HCT116 (cell line): ENCODE measurements at regions not wholly inside any gene's neighbourhood (a gene's known extent, or its start where the extent isn't known, plus 50 kb on each side); places are given as distances from the start of the nearest gene placed in this dataset.

Experiments
- EZH2 ChIP-seq: fragments of 200-600 bp; sonication (generic); IDR thresholded peaks from 2 replicates; pipeline ENCODE4 v1.6.1; 2017; ENCODE audit warnings: antibody characterized with exemption, mixed run types
- FOSL1 ChIP-seq: IDR thresholded peaks from 2 replicates; pipeline ENCODE4 v1.6.1; 2012; ENCODE audit warnings: low read depth
- JUND ChIP-seq: IDR thresholded peaks from 2 replicates; pipeline ENCODE4 v1.6.1; 2012
- POLR2A ChIP-seq: IDR thresholded peaks from 2 replicates; pipeline ENCODE4 v1.7.0; 2011; ENCODE audit warnings: borderline replicate concordance; ENCODE audit not compliant: insufficient read depth, insufficient read length; ENCODE audit errors: extremely low read depth
- POLR2AphosphoS5 ChIP-seq: IDR thresholded peaks from 2 replicates; pipeline ENCODE4 v1.6.1; 2011; ENCODE audit warnings: mild to moderate bottlenecking, low read depth, low read length, moderate library complexity
- RAD21 ChIP-seq: IDR thresholded peaks from 2 replicates; pipeline ENCODE4 v1.6.1; 2012; ENCODE audit warnings: low read depth, mild to moderate bottlenecking
- TCF7L2 ChIP-seq: IDR thresholded peaks from 2 replicates; pipeline ENCODE4 v1.7.0; 2011; ENCODE audit warnings: borderline replicate concordance, inconsistent platforms; ENCODE audit not compliant: insufficient read depth, insufficient read length; ENCODE audit errors: extremely low read depth
- YY1 ChIP-seq: IDR thresholded peaks from 2 replicates; pipeline ENCODE4 v1.6.1; 2011; ENCODE audit warnings: low read length, low read depth, moderate library complexity, mild to moderate bottlenecking; ENCODE audit not compliant: insufficient replicate concordance; ENCODE audit errors: extremely low read depth
- ZNF274 ChIP-seq: fragments of 200-500 bp; sonication (Bioruptor generic); IDR thresholded peaks from 2 replicates; pipeline ENCODE4 v1.6.1; 2014; ENCODE audit warnings: mild to moderate bottlenecking, low read depth, low read length, inconsistent platforms
- TF ChIP-seq, protein P1 (sequence below): IDR thresholded peaks from 2 replicates; pipeline ENCODE4 v1.6.1; 2012; ENCODE audit warnings: low read depth
- TF ChIP-seq, protein P2 (sequence below), 3 experiments: fragments of 200-600 bp in 1 of 3; sonication (generic) in 1 of 3; IDR thresholded peaks in 2 of 3; conservative IDR thresholded peaks in 1 of 3; 2 replicates each; pipeline ENCODE4 v1.5.1; 2012 to 2017; ENCODE audit warnings: low read depth in 2 of 3, low read length in 2 of 3, antibody characterized with exemption in 1 of 3, borderline replicate concordance in 1 of 3, control low read depth in 1 of 3, mild to moderate bottlenecking in 1 of 3, mixed read lengths in 1 of 3, mixed run types in 1 of 3, moderate library complexity in 1 of 3; ENCODE audit not compliant: insufficient read depth in 1 of 3
- TF ChIP-seq, protein P3 (sequence below): IDR thresholded peaks from 2 replicates; pipeline ENCODE4 v1.6.1; 2012

DNA sequence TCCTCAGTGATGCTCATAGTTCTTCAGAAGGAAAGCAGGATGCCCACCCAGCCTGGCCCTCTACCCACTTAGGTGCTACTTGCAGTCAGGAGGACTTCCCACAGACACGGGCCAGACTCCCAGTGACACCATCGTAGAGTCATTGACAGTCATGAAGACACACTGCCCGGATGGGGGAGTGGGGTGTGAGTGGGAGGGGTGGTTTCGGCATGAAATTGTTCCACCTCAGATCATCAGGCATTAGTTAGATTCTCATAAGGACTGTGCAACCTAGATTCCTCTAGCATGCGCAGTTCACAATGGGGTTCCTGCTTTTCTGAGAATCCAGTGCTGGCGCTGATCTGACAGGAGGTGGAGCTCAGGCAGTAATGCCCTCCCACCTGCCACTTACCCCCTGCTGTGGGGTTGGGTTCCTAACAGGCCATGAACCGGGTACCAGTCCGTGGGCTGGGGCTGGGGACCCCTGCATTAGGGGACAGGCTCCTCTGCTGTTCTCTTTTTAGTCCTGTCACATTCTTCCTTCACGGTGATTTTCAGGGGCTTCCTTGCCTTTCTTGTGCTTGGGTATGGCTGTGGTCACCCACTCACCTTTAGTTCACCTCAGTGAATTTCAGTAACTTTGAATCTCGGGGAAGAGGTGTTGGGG lies 88.2 kb upstream of the ANKRD55 start:
- TF ChIP-seq TCF7L2 (no peak), POLR2A (no peak), POLR2AphosphoS5 (no peak), RAD21 (no peak), EZH2 (no peak), FOSL1 (no peak), ZNF274 (no peak), JUND (no peak), YY1 (no peak)
- TF ChIP-seq, protein P1, sequence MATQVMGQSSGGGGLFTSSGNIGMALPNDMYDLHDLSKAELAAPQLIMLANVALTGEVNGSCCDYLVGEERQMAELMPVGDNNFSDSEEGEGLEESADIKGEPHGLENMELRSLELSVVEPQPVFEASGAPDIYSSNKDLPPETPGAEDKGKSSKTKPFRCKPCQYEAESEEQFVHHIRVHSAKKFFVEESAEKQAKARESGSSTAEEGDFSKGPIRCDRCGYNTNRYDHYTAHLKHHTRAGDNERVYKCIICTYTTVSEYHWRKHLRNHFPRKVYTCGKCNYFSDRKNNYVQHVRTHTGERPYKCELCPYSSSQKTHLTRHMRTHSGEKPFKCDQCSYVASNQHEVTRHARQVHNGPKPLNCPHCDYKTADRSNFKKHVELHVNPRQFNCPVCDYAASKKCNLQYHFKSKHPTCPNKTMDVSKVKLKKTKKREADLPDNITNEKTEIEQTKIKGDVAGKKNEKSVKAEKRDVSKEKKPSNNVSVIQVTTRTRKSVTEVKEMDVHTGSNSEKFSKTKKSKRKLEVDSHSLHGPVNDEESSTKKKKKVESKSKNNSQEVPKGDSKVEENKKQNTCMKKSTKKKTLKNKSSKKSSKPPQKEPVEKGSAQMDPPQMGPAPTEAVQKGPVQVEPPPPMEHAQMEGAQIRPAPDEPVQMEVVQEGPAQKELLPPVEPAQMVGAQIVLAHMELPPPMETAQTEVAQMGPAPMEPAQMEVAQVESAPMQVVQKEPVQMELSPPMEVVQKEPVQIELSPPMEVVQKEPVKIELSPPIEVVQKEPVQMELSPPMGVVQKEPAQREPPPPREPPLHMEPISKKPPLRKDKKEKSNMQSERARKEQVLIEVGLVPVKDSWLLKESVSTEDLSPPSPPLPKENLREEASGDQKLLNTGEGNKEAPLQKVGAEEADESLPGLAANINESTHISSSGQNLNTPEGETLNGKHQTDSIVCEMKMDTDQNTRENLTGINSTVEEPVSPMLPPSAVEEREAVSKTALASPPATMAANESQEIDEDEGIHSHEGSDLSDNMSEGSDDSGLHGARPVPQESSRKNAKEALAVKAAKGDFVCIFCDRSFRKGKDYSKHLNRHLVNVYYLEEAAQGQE: no peak
- TF ChIP-seq, protein P2, sequence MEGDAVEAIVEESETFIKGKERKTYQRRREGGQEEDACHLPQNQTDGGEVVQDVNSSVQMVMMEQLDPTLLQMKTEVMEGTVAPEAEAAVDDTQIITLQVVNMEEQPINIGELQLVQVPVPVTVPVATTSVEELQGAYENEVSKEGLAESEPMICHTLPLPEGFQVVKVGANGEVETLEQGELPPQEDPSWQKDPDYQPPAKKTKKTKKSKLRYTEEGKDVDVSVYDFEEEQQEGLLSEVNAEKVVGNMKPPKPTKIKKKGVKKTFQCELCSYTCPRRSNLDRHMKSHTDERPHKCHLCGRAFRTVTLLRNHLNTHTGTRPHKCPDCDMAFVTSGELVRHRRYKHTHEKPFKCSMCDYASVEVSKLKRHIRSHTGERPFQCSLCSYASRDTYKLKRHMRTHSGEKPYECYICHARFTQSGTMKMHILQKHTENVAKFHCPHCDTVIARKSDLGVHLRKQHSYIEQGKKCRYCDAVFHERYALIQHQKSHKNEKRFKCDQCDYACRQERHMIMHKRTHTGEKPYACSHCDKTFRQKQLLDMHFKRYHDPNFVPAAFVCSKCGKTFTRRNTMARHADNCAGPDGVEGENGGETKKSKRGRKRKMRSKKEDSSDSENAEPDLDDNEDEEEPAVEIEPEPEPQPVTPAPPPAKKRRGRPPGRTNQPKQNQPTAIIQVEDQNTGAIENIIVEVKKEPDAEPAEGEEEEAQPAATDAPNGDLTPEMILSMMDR (IDR thresholded peaks at IDR 0.05 in 2 of 3, conservative IDR thresholded peaks at IDR 0.05 in 1 of 3; ENCODE audit: borderline replicate concordance in 1 of 3, insufficient read depth in 1 of 3, low read depth in 2 of 3, low read length in 2 of 3): no peak
- TF ChIP-seq, protein P3, sequence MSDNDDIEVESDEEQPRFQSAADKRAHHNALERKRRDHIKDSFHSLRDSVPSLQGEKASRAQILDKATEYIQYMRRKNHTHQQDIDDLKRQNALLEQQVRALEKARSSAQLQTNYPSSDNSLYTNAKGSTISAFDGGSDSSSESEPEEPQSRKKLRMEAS: no peak
